Tibial nerve (tissue), 4 donors: ENCODE measurements at regions not wholly inside any gene's neighbourhood (a gene's known extent, or its start where the extent isn't known, plus 50 kb on each side); places are given as distances from the start of the nearest gene placed in this dataset.
"Not testable (repeated sequence)": the region's sequence is repeated elsewhere in the genome, so short reads cannot be mapped to it uniquely, and the experiment has no call there.

Experiments used
- DNase-seq, 2 donors: peaks; one replicate each; pipeline ENCODE4 v3.0.0-alpha.2; 2019; ENCODE audit warnings: low spot score in 2 of 2
- H3K27ac ChIP-seq, 4 donors: fragments of 200-600 bp; sonication (generic) in 3 of 4; one replicate each; pipeline ENCODE4 v1.5.1; 2017 to 2019; ENCODE audit warnings: mild to moderate bottlenecking in 1 of 4
- H3K27me3 ChIP-seq, 2 donors: fragments of 200-600 bp; sonication (generic) in 1 of 2; one replicate each; pipeline versions ENCODE4 v1.5.1 to v1.6.0; 2017 to 2019
- H3K36me3 ChIP-seq, 3 donors: fragments of 200-600 bp; sonication (generic); one replicate each; pipeline ENCODE4 v1.5.1; 2018 to 2019
- H3K4me1 ChIP-seq, 4 donors: fragments of 200-600 bp; sonication (generic) in 3 of 4; one replicate each; pipeline ENCODE4 v1.5.1; 2017 to 2019
- H3K4me3 ChIP-seq, 4 donors: fragments of 200-600 bp; sonication (generic) in 3 of 4; one replicate each; pipeline ENCODE4 v1.5.1; 2017 to 2019; ENCODE audit warnings: mild to moderate bottlenecking in 1 of 4, moderate library complexity in 1 of 4
- H3K9me3 ChIP-seq, 4 donors: fragments of 200-600 bp; sonication (generic) in 3 of 4; one replicate each; pipeline ENCODE4 v1.5.1; 2017 to 2019
- EP300 ChIP-seq, 2 donors: sonication (generic); formaldehyde crosslinking; IDR thresholded peaks; one replicate each; pipeline ENCODE4 v1.6.1; 2017; ENCODE audit warnings: antibody characterized with exemption in 2 of 2, mild to moderate bottlenecking in 1 of 2
- POLR2A ChIP-seq, 2 donors: fragments of 450-650 bp; IDR thresholded peaks; one replicate each; pipeline ENCODE4 v1.6.1; 2017; ENCODE audit warnings: antibody characterized with exemption in 2 of 2, mild to moderate bottlenecking in 2 of 2, moderate library complexity in 2 of 2
- WGBS, 2 donors: methylation state at CpG; one replicate each; pipeline ENCODE4 v1.1.5; 2018; 5-methylcytosine and 5-hydroxymethylcytosine counted together
- TF ChIP-seq, protein P1 (sequence below), 5 experiments: fragments of 200-600 bp in 3 of 5; fragments of 450-650 bp in 2 of 5; sonication (generic) in 3 of 5; IDR thresholded peaks; one replicate each; pipeline ENCODE4 v1.5.1; 2016 to 2019; ENCODE audit warnings: antibody characterized with exemption in 5 of 5, mild to moderate bottlenecking in 3 of 5, moderate library complexity in 2 of 5

DNA sequence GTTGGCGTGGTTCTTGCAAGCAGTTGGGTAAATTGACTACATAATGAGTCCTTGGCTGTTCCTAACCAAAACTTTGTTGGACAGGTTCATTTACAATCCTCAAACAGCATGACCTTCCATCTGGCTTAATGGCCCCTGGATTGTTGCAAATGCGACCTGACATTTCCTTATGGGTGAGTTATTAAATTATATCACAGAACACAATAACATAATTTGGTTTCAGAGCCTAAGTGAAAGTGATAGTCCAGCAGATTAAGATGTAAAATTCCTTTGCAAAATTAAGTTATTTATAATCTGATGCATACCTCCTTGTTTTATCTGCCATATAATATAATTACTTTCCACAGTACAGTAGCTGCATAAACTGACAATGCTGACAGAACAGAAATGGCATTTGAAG is 224.4 kb downstream of the TUSC1 start:
- H3K27ac ChIP-seq = no peak overlapping the region
- H3K27me3 ChIP-seq = no peaks in the 10 kb centered on the region
- H3K4me1 ChIP-seq = no peaks in the 10 kb centered on the region
- DNase-seq = no peak
- no peak overlapping the region for H3K4me3 ChIP-seq
- TF ChIP-seq POLR2A (IDR thresholded peaks at IDR 0.05) (no peak), EP300 (IDR thresholded peaks at IDR 0.05) (no peak)
- TF ChIP-seq, protein P1, sequence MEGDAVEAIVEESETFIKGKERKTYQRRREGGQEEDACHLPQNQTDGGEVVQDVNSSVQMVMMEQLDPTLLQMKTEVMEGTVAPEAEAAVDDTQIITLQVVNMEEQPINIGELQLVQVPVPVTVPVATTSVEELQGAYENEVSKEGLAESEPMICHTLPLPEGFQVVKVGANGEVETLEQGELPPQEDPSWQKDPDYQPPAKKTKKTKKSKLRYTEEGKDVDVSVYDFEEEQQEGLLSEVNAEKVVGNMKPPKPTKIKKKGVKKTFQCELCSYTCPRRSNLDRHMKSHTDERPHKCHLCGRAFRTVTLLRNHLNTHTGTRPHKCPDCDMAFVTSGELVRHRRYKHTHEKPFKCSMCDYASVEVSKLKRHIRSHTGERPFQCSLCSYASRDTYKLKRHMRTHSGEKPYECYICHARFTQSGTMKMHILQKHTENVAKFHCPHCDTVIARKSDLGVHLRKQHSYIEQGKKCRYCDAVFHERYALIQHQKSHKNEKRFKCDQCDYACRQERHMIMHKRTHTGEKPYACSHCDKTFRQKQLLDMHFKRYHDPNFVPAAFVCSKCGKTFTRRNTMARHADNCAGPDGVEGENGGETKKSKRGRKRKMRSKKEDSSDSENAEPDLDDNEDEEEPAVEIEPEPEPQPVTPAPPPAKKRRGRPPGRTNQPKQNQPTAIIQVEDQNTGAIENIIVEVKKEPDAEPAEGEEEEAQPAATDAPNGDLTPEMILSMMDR (IDR thresholded peaks at IDR 0.05) = no peak
- no peaks in the 10 kb centered on the region for H3K36me3 ChIP-seq
- H3K9me3 ChIP-seq = no peaks in the 10 kb centered on the region
- WGBS, 2 donors = 71 to 84% methylated on average over 2 of the region's 2 CpGs

DNA sequence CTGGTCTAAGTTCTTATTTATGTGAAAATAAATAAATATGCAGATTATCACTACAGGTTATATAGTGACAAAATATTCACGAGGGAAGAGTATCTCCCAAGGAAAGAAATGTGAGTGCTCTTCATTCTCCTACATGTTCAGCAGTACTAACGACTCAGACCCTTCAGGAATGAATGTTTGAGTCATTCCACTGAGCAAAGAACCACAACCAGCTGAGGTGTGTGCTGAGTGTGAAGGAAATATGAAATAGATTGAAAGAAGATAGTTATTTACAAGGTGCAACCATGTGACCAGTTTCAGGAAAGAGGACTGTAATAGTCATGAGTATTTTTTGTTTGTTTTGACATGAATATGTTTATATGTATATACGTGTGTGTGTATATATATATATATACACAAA is 228.7 kb downstream of the TUSC1 start:
- Histone ChIP-seq H3K4me3 (no peak overlapping the region), H3K27ac (no peak overlapping the region), H3K36me3 (no peaks in the 10 kb centered on the region), H3K9me3 (no peaks in the 10 kb centered on the region), H3K4me1 (no peaks in the 10 kb centered on the region), H3K27me3 (no peaks in the 10 kb centered on the region)
- TF ChIP-seq, protein P1 (IDR thresholded peaks at IDR 0.05) = no peak
- TF ChIP-seq POLR2A (IDR thresholded peaks at IDR 0.05) (no peak), EP300 (IDR thresholded peaks at IDR 0.05) (no peak)
- 74% methylated on average over 3 of the region's 3 CpGs for WGBS, 2 donors
- no peak for DNase-seq

DNA sequence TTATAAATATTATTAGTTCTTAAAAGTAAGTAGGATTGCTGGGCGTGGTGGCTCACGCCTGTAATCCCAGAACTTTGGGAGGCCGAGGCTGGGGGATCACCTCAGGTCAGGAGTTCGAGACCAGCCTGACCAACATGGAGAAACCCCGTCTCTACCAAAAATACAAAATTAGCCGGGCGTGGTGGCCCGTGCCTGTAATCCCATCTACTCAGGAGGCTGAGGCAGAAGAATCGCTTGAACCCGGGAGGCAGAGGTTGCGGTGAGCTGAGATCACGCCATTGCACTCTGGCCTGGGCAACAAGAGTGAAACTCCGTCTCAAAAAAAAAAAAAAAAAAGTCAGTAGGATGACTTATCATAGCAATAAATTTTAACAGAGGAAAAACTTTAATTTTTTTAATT is 232.5 kb downstream of the TUSC1 start:
- H3K27ac ChIP-seq, H3K4me3 ChIP-seq, H3K4me1 ChIP-seq, H3K36me3 ChIP-seq, H3K9me3 ChIP-seq, H3K27me3 ChIP-seq, DNase-seq: not testable (repeated sequence)
- WGBS, 2 donors = 93 to 94% methylated on average over 13 of the region's 13 CpGs

DNA sequence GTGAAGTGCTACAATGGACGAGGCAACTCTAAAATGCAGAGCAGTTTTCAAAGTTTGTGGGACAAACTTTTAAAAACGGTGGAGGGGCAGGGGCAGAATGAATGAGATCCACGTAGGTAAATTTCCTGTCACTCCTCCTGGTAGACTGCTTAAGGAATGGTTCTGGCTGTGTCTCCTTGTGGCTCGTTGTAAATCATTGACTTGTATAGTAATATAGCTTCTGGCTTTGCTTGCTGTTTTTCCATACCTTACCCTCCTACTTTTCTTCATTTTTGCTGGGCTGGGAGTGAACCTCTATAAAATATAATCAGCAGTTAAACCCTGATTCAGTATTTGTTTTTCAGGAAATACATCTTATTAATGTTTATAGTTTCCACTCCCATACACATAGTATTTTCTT is 235.7 kb downstream of the TUSC1 start:
- TF ChIP-seq POLR2A (IDR thresholded peaks at IDR 0.05) (no peak), EP300 (IDR thresholded peaks at IDR 0.05) (no peak)
- Histone ChIP-seq H3K36me3 (no peaks in the 10 kb centered on the region), H3K9me3 (no peaks in the 10 kb centered on the region), H3K4me3 (no peak overlapping the region), H3K27me3 (no peaks in the 10 kb centered on the region), H3K27ac (no peak overlapping the region), H3K4me1 (no peaks in the 10 kb centered on the region)
- no peak for DNase-seq
- 53 to 57% methylated on average over 4 of the region's 4 CpGs for WGBS, 2 donors

DNA sequence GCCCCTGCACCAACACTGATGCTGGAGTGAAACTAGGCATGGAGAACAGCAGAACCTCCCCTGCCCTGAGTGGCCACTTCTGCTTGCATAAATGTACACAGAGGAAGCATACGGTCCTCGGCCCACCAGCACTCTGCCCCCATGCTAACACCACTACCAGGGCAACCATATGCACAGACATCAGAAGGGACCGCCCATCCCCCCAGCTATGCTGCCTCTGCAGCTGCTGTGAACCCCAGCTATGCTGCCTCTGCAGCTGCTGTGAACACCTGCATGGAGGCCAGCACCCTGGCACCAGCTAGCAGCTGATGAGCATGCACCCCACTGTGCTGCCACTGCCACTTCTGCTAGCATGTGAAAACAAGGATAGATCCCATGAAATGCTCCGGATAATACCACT is 250.3 kb downstream of the TUSC1 start:
- Histone ChIP-seq H3K27me3 (no peaks in the 10 kb centered on the region), H3K36me3 (no peaks in the 10 kb centered on the region), H3K9me3 (peaks cover 0 to 7% (median 0%) of the 10 kb centered on the region in 4 donors), H3K4me3 (no peak overlapping the region), H3K27ac (no peak overlapping the region), H3K4me1 (no peaks in the 10 kb centered on the region)
- WGBS, 2 donors = 80 to 81% methylated on average over 4 of the region's 4 CpGs
- TF ChIP-seq EP300 (IDR thresholded peaks at IDR 0.05) = no peak
- TF ChIP-seq, protein P1 (IDR thresholded peaks at IDR 0.05) = no peak
- TF ChIP-seq POLR2A (IDR thresholded peaks at IDR 0.05) = no peak
- no peak for DNase-seq

DNA sequence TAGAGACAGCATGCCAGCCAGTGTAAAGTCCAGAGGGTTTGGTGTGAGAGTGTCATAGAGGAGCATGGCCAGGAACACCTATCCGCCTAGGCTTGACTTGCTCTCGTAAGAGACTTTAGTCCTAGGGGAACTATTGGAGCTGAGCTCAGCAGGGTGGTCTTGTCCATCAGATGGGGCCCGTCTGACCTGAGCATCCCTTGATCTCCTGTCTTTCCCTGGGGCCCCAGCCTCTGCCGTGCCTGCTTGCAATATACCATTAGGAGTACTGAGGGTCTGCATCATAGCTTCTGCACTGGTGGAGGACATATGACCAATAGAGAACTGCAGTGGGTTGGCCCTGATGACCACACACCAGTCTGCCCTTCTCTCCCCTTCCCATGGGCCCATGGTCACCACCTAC is 251.0 kb downstream of the TUSC1 start:
- TF ChIP-seq, protein P1 (IDR thresholded peaks at IDR 0.05) = no peak
- TF ChIP-seq EP300 (IDR thresholded peaks at IDR 0.05) = no peak
- no peak for TF ChIP-seq POLR2A (IDR thresholded peaks at IDR 0.05)
- no peaks in the 10 kb centered on the region for H3K4me1 ChIP-seq
- H3K9me3 ChIP-seq = peaks cover 0 to under 1% (median 0%) of the 10 kb centered on the region in 4 donors
- no peaks in the 10 kb centered on the region for H3K36me3 ChIP-seq
- H3K4me3 ChIP-seq = no peak overlapping the region
- no peak overlapping the region for H3K27ac ChIP-seq
- 80 to 88% methylated on average over 2 to 3 of the region's 4 CpGs for WGBS, 2 donors
- no peaks in the 10 kb centered on the region for H3K27me3 ChIP-seq
- no peak for DNase-seq
